Neural cell (in vitro differentiated cells): ENCODE measurements at regions not wholly inside any gene's neighbourhood (a gene's known extent, or its start where the extent isn't known, plus 50 kb on each side); places are given as distances from the start of the nearest gene placed in this dataset.
"Not testable (repeated sequence)": the region's sequence is repeated elsewhere in the genome, so short reads cannot be mapped to it uniquely, and the experiment has no call there.

Experiments used
- CTCF ChIP-seq: fragments of 450-650 bp; IDR thresholded peaks from 2 replicates; pipeline ENCODE4 v1.5.1; 2014; ENCODE audit warnings: antibody characterized with exemption, mild to moderate bottlenecking, moderate library complexity; ENCODE audit not compliant: poor library complexity, severe bottlenecking
- EZH2 ChIP-seq: fragments of 200-600, 300-800 bp; shearing (Covaris generic), sonication (generic); IDR thresholded peaks from 2 replicates; pipeline ENCODE4 v1.6.1; 2014; ENCODE audit warnings: antibody characterized with exemption, low read length, borderline replicate concordance, mild to moderate bottlenecking; ENCODE audit not compliant: insufficient read depth, poor library complexity, severe bottlenecking

GRCh38 chr3:173194868-173195267, 53.8 kb upstream of the SPATA16 start:
- not testable (repeated sequence) for TF ChIP-seq EZH2, CTCF
